GM23338 (cell line): ENCODE measurements at regions not wholly inside any gene's neighbourhood (a gene's known extent, or its start where the extent isn't known, plus 50 kb on each side); places are given as distances from the start of the nearest gene placed in this dataset.

Experiments
- ATAC-seq: fragments of 200-7000 bp; cut with Tn5 transposase; 3 replicates; pipeline ENCODE4 v1.9.1; 2020
- DNase-seq: peaks from one replicate; pipeline ENCODE4 v3.0.0-alpha.2; 2015; ENCODE audit warnings: low spot score
- H2AFZ ChIP-seq: fragments of 200-600 bp; sonication (generic); 2 replicates; pipeline ENCODE4 v1.8.0; 2016; ENCODE audit warnings: antibody characterized with exemption, mild to moderate bottlenecking, moderate library complexity
- H3F3A ChIP-seq: fragments of 200-600 bp; sonication (generic); replicated peaks from 2 replicates; pipeline ENCODE4 v1.8.0; 2017; ENCODE audit warnings: antibody characterized with exemption, mixed run types, low read depth
- H3K27ac ChIP-seq: fragments of 200-600 bp; sonication (generic); 2 replicates; pipeline ENCODE4 v1.6.1; 2016; ENCODE audit warnings: low read depth
- H3K27me3 ChIP-seq: fragments of 200-600 bp; sonication (generic); 2 replicates; pipeline ENCODE4 v1.8.0; 2016; ENCODE audit warnings: mild to moderate bottlenecking, mixed run types, moderate library complexity; ENCODE audit not compliant: insufficient read depth
- H3K36me3 ChIP-seq: fragments of 200-600 bp; sonication (generic); 2 replicates; pipeline ENCODE4 v1.8.0; 2016; ENCODE audit warnings: mild to moderate bottlenecking; ENCODE audit not compliant: insufficient read depth
- H3K4me1 ChIP-seq: fragments of 200-600 bp; sonication (generic); 2 replicates; pipeline ENCODE4 v1.8.0; 2016; ENCODE audit warnings: mild to moderate bottlenecking, moderate library complexity; ENCODE audit not compliant: insufficient read depth
- H3K4me2 ChIP-seq: fragments of 200-600 bp; sonication (generic); 2 replicates; pipeline ENCODE4 v1.7.1; 2017; ENCODE audit warnings: mixed run types
- H3K4me3 ChIP-seq: fragments of 200-600 bp; sonication (generic); 2 replicates; pipeline ENCODE4 v1.6.1; 2016; ENCODE audit warnings: mixed run types
- H3K79me2 ChIP-seq: fragments of 200-600 bp; sonication (generic); replicated peaks from 2 replicates; pipeline ENCODE4 v1.8.0; 2017; ENCODE audit warnings: mild to moderate bottlenecking; ENCODE audit not compliant: insufficient read depth
- H3K9me2 ChIP-seq: fragments of 200-600 bp; sonication (generic); 2 replicates; pipeline ENCODE4 v1.8.0; 2017; ENCODE audit not compliant: insufficient read depth
- H4K20me1 ChIP-seq: fragments of 200-600 bp; sonication (generic); replicated peaks from 2 replicates; pipeline ENCODE4 v1.8.0; 2017; ENCODE audit warnings: mild to moderate bottlenecking; ENCODE audit not compliant: insufficient read depth
- H3K27ac Mint-ChIP-seq: 2 replicates; pipeline ENCODE4 v1.8.0; 2020; ENCODE audit warnings: inconsistent platforms, mild to moderate bottlenecking, moderate library complexity, mixed read lengths
- H3K27me3 Mint-ChIP-seq: 3 replicates; pipeline ENCODE4 v1.8.0; 2022; ENCODE audit warnings: low read depth, mild to moderate bottlenecking, moderate library complexity, mixed read lengths, inconsistent platforms; ENCODE audit not compliant: insufficient read depth, poor library complexity
- H3K36me3 Mint-ChIP-seq: 3 replicates; pipeline ENCODE4 v1.8.0; 2021; ENCODE audit warnings: low read depth, mild to moderate bottlenecking, inconsistent platforms, moderate library complexity, mixed read lengths
- H3K4me1 Mint-ChIP-seq: 3 replicates; pipeline ENCODE4 v1.8.0; 2020; ENCODE audit warnings: mild to moderate bottlenecking, inconsistent platforms, mixed read lengths
- H3K4me3 Mint-ChIP-seq: 3 replicates; pipeline ENCODE4 v1.8.0; 2021; ENCODE audit warnings: moderate library complexity, mild to moderate bottlenecking, inconsistent platforms, mixed read lengths
- H3K9me3 Mint-ChIP-seq: 3 replicates; pipeline ENCODE4 v1.8.0; 2020; ENCODE audit warnings: moderate library complexity, mild to moderate bottlenecking, inconsistent platforms, mixed read lengths
- CREB1 ChIP-seq: fragments of 250-450 bp; sonication (Bioruptor Pico); IDR thresholded peaks from 2 replicates; pipeline ENCODE4 v1.5.0; 2020; ENCODE audit warnings: low read depth, mild to moderate bottlenecking, moderate library complexity
- EZH2 ChIP-seq: fragments of 200-600 bp; sonication (generic); IDR thresholded peaks from one replicate; pipeline ENCODE4 v1.8.0; 2017; ENCODE audit warnings: antibody characterized with exemption, mild to moderate bottlenecking, low read depth; ENCODE audit not compliant: unreplicated experiment
- EZH2phosphoT487 ChIP-seq: fragments of 200-600 bp; sonication (generic); IDR thresholded peaks from one replicate; pipeline ENCODE4 v1.8.1; 2018; ENCODE audit warnings: antibody characterized with exemption; ENCODE audit not compliant: unreplicated experiment
- JUNB ChIP-seq: IDR thresholded peaks from one replicate; pipeline ENCODE4 v1.6.1; 2016; ENCODE audit warnings: antibody characterized with exemption; ENCODE audit not compliant: unreplicated experiment
- NANOG ChIP-seq: IDR thresholded peaks from 2 replicates; pipeline ENCODE4 v1.6.1; 2016; ENCODE audit warnings: antibody characterized with exemption, borderline replicate concordance
- POLR2AphosphoS5 ChIP-seq: IDR thresholded peaks from 2 replicates; pipeline ENCODE4 v1.6.1; 2016; ENCODE audit warnings: antibody characterized with exemption, low read depth
- STAT1 ChIP-seq: IDR thresholded peaks from one replicate; pipeline ENCODE4 v1.6.1; 2016; ENCODE audit warnings: antibody characterized with exemption; ENCODE audit not compliant: unreplicated experiment
- ZNF114 ChIP-seq: fragments of 250-450 bp; sonication (Bioruptor Pico); IDR thresholded peaks from 2 replicates; pipeline ENCODE4 v1.5.0; 2020; ENCODE audit warnings: mild to moderate bottlenecking, moderate library complexity
- ZNF331 ChIP-seq: fragments of 250-450 bp; sonication (Bioruptor Pico); IDR thresholded peaks from 2 replicates; pipeline ENCODE4 v1.5.0; 2020; ENCODE audit warnings: low read depth, mild to moderate bottlenecking, moderate library complexity
- ZNF462 ChIP-seq: fragments of 250-450 bp; sonication (Bioruptor Pico); IDR thresholded peaks from 2 replicates; pipeline ENCODE4 v1.5.0; 2020; ENCODE audit warnings: mild to moderate bottlenecking, moderate library complexity
- TF ChIP-seq, protein P1 (sequence below): IDR thresholded peaks from one replicate; pipeline ENCODE4 v1.6.1; 2018; ENCODE audit warnings: antibody characterized with exemption; ENCODE audit not compliant: unreplicated experiment
- TF ChIP-seq, protein P2 (sequence below): IDR thresholded peaks from 2 replicates; pipeline ENCODE4 v1.6.1; 2016; ENCODE audit warnings: antibody characterized with exemption
- TF ChIP-seq, protein P3 (sequence below), 2 experiments: fragments of 200-600 bp in 1 of 2; sonication (generic) in 1 of 2; conservative IDR thresholded peaks; 2 replicates each; pipeline versions ENCODE4 v1.5.1 to v1.6.1; 2016 to 2017; ENCODE audit warnings: antibody characterized with exemption in 2 of 2, low read depth in 2 of 2, mild to moderate bottlenecking in 2 of 2, moderate library complexity in 1 of 2

- TF ChIP-seq ZNF462 (no peak), NANOG (no peak)
- TF ChIP-seq, protein P1, sequence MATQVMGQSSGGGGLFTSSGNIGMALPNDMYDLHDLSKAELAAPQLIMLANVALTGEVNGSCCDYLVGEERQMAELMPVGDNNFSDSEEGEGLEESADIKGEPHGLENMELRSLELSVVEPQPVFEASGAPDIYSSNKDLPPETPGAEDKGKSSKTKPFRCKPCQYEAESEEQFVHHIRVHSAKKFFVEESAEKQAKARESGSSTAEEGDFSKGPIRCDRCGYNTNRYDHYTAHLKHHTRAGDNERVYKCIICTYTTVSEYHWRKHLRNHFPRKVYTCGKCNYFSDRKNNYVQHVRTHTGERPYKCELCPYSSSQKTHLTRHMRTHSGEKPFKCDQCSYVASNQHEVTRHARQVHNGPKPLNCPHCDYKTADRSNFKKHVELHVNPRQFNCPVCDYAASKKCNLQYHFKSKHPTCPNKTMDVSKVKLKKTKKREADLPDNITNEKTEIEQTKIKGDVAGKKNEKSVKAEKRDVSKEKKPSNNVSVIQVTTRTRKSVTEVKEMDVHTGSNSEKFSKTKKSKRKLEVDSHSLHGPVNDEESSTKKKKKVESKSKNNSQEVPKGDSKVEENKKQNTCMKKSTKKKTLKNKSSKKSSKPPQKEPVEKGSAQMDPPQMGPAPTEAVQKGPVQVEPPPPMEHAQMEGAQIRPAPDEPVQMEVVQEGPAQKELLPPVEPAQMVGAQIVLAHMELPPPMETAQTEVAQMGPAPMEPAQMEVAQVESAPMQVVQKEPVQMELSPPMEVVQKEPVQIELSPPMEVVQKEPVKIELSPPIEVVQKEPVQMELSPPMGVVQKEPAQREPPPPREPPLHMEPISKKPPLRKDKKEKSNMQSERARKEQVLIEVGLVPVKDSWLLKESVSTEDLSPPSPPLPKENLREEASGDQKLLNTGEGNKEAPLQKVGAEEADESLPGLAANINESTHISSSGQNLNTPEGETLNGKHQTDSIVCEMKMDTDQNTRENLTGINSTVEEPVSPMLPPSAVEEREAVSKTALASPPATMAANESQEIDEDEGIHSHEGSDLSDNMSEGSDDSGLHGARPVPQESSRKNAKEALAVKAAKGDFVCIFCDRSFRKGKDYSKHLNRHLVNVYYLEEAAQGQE = no peak
Observed at GRCh38 chr6:19375613-19376012, 461.6 kb upstream of the ID4 start (continued).

DNA sequence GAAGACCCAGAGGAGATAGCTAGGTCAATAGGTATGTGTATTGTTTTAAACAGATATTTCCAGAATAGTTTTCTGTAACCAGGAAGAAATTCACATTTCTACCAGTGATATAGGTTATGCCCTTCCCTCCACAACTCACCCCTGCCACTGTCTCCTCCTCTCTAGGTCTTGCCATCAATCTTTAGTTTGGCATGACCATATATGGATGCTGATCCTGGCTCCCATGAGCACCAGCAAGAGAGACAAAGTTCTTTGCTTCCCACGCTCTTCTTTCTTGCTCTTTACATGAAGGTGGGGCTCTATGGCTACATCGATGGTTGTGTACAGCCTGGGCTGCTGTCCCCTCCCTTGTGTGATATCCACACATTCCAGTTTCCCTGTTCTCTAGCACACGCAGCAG, 459.4 kb upstream of the ID4 start:
- no peak overlapping the region for H3K4me3 Mint-ChIP-seq
- Histone ChIP-seq H3K36me3 (no peaks in the 10 kb centered on the region), H3K4me2 (no peak overlapping the region), H4K20me1 (no peaks in the 10 kb centered on the region), H3K4me3 (no peak overlapping the region), H3K27ac (no peak overlapping the region), H3K9me2 (peaks cover 8% of the 10 kb centered on the region; the same call in 1 of the 2 replicates), H2AFZ (peak overlapping the region; percentile 5; the same call in 1 of the 2 replicates), H3K79me2 (no peaks in the 10 kb centered on the region), H3F3A (no peaks in the 10 kb centered on the region), H3K27me3 (no peaks in the 10 kb centered on the region), H3K4me1 (no peaks in the 10 kb centered on the region; the same call in 1 of the 2 replicates)
- no peak overlapping the region for H3K27ac Mint-ChIP-seq
- no peaks in the 10 kb centered on the region for H3K36me3 Mint-ChIP-seq
- peaks cover 2% of the 10 kb centered on the region; the same call in 2 of the 3 replicates for H3K9me3 Mint-ChIP-seq
- DNase-seq (no peak), ATAC-seq (no peak)
- peaks cover 4% of the 10 kb centered on the region; the same call in 2 of the 3 replicates for H3K4me1 Mint-ChIP-seq
- no peaks in the 10 kb centered on the region for H3K27me3 Mint-ChIP-seq
- no peak for TF ChIP-seq JUNB
- TF ChIP-seq CREB1 (CRISPR knock-in tag) = no peak
- TF ChIP-seq, protein P2, sequence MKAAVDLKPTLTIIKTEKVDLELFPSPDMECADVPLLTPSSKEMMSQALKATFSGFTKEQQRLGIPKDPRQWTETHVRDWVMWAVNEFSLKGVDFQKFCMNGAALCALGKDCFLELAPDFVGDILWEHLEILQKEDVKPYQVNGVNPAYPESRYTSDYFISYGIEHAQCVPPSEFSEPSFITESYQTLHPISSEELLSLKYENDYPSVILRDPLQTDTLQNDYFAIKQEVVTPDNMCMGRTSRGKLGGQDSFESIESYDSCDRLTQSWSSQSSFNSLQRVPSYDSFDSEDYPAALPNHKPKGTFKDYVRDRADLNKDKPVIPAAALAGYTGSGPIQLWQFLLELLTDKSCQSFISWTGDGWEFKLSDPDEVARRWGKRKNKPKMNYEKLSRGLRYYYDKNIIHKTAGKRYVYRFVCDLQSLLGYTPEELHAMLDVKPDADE = no peak
- TF ChIP-seq EZH2phosphoT487 = no peak
- TF ChIP-seq, protein P3, sequence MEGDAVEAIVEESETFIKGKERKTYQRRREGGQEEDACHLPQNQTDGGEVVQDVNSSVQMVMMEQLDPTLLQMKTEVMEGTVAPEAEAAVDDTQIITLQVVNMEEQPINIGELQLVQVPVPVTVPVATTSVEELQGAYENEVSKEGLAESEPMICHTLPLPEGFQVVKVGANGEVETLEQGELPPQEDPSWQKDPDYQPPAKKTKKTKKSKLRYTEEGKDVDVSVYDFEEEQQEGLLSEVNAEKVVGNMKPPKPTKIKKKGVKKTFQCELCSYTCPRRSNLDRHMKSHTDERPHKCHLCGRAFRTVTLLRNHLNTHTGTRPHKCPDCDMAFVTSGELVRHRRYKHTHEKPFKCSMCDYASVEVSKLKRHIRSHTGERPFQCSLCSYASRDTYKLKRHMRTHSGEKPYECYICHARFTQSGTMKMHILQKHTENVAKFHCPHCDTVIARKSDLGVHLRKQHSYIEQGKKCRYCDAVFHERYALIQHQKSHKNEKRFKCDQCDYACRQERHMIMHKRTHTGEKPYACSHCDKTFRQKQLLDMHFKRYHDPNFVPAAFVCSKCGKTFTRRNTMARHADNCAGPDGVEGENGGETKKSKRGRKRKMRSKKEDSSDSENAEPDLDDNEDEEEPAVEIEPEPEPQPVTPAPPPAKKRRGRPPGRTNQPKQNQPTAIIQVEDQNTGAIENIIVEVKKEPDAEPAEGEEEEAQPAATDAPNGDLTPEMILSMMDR (conservative IDR thresholded peaks at IDR 0.05; ENCODE audit: low read depth in 2 of 2) = no peak
- TF ChIP-seq POLR2AphosphoS5 = no peak
- no peak for TF ChIP-seq EZH2
- no peak for TF ChIP-seq ZNF331 (CRISPR knock-in tag)
- no peak for TF ChIP-seq STAT1
- no peak for TF ChIP-seq NANOG
- TF ChIP-seq ZNF114 (CRISPR knock-in tag) = no peak
